ENCODE measurements at regions not wholly inside any gene's neighbourhood (a gene's known extent, or its start where the extent isn't known, plus 50 kb on each side); places are given as distances from the start of the nearest gene placed in this dataset.

DNA sequence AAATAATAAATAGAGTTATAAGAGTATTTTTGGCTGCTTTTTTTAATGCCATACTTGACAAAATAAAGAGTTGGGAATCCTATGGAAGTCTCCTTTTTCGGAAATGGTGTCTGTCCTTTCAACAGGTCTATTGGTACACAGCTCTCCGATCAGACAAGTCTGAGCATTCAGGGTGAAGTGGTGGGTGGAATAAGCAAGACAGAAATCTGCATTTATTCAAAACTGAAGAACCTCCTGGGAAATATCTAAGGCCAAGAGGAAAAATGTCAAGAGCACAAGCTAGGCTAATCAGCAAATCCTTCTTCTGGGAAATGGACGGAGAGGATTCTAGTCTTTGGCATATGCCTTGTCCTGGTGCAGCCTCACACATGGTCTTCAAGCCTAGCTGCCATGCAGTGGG, 309.0 kb downstream of the CENPC start:
- Histone ChIP-seq H3K27me3 (replicated peaks; ENCODE audit: insufficient read depth, low read length) (no peaks in the 10 kb centered on the region), H3K9me3 (replicated peaks; ENCODE audit: insufficient read depth, low read length) (no peaks in the 10 kb centered on the region), H4K20me1 (ENCODE audit: insufficient read depth, low read length) (no peaks in the 10 kb centered on the region), H3K9me2 (replicated peaks; ENCODE audit: insufficient read depth, low read length) (no peaks in the 10 kb centered on the region), H2AFZ (ENCODE audit: low read length) (no peak overlapping the region), H3K36me3 (replicated peaks; ENCODE audit: insufficient read depth, low read length) (no peaks in the 10 kb centered on the region), H3K4me2 (ENCODE audit: low read depth, low read length) (no peak overlapping the region), H3F3A (ENCODE audit: insufficient read depth, low read length) (no peaks in the 10 kb centered on the region), H3K9ac (ENCODE audit: low read length) (no peak overlapping the region), H3K4me1 (ENCODE audit: low read length) (no peaks in the 10 kb centered on the region), H3K4me3 (ENCODE audit: low read length) (no peak overlapping the region), H3K79me2 (ENCODE audit: low read length) (no peaks in the 10 kb centered on the region), H3K27ac (ENCODE audit: low read length) (no peak overlapping the region)
- DNase-seq, result no peak
- no peak for TF ChIP-seq EZH2 (optimal IDR thresholded peaks at IDR 0.05; ENCODE audit: low read depth, low read length)

- Histone ChIP-seq H3K4me1 (ENCODE audit: low read length) (no peaks in the 10 kb centered on the region), H2AFZ (ENCODE audit: low read length) (no peak overlapping the region), H3K27me3 (replicated peaks; ENCODE audit: insufficient read depth, low read length) (no peaks in the 10 kb centered on the region), H3K9me2 (replicated peaks; ENCODE audit: insufficient read depth, low read length) (no peaks in the 10 kb centered on the region), H3K4me3 (ENCODE audit: low read length) (no peak overlapping the region), H3K36me3 (replicated peaks; ENCODE audit: insufficient read depth, low read length) (no peaks in the 10 kb centered on the region), H3K4me2 (ENCODE audit: low read depth, low read length) (no peak overlapping the region), H3F3A (ENCODE audit: insufficient read depth, low read length) (no peaks in the 10 kb centered on the region), H3K9ac (ENCODE audit: low read length) (no peak overlapping the region), H3K79me2 (ENCODE audit: low read length) (no peaks in the 10 kb centered on the region), H3K27ac (ENCODE audit: low read length) (no peak overlapping the region), H4K20me1 (ENCODE audit: insufficient read depth, low read length) (no peaks in the 10 kb centered on the region), H3K9me3 (replicated peaks; ENCODE audit: insufficient read depth, low read length) (no peaks in the 10 kb centered on the region)
- DNase-seq, result no peak
- TF ChIP-seq EZH2phosphoT487 (IDR thresholded peaks at IDR 0.05; ENCODE audit: low read length), result no peak
- TF ChIP-seq EZH2 (optimal IDR thresholded peaks at IDR 0.05; ENCODE audit: low read depth, low read length), result no peak
- TF ChIP-seq, protein P1, sequence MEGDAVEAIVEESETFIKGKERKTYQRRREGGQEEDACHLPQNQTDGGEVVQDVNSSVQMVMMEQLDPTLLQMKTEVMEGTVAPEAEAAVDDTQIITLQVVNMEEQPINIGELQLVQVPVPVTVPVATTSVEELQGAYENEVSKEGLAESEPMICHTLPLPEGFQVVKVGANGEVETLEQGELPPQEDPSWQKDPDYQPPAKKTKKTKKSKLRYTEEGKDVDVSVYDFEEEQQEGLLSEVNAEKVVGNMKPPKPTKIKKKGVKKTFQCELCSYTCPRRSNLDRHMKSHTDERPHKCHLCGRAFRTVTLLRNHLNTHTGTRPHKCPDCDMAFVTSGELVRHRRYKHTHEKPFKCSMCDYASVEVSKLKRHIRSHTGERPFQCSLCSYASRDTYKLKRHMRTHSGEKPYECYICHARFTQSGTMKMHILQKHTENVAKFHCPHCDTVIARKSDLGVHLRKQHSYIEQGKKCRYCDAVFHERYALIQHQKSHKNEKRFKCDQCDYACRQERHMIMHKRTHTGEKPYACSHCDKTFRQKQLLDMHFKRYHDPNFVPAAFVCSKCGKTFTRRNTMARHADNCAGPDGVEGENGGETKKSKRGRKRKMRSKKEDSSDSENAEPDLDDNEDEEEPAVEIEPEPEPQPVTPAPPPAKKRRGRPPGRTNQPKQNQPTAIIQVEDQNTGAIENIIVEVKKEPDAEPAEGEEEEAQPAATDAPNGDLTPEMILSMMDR (IDR thresholded peaks at IDR 0.05; ENCODE audit: low read length), result no peak
These were observed 311.0 kb downstream of the CENPC start for GRCh38 chr4:67234296-67234695.

DNA sequence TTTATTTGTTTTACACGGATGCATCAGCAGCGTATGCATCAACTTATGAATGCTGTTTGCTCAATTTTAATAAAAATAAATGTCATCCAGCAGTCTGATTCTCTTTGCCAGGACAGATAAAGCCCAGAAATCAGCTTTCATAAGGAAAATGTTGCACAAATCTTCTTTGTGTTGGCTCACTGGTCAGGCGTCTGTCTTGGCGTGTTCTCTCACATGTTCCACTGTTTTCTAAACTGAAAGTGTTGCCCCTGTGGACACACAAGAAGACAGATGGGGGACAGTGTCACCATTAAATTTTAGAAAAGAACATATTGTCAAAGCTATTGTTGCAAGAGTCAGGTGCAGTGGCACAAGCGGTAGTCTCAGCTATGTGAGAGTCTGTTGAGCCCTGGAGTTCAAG, 316.2 kb downstream of the CENPC start:
- no peaks in the 10 kb centered on the region for H3K9me2 ChIP-seq (replicated peaks; ENCODE audit: insufficient read depth, low read length)
- no peak overlapping the region for H3K4me3 ChIP-seq (ENCODE audit: low read length)
- H3K27ac ChIP-seq (ENCODE audit: low read length), result no peak overlapping the region
- H3F3A ChIP-seq (ENCODE audit: insufficient read depth, low read length), result no peaks in the 10 kb centered on the region
- no peaks in the 10 kb centered on the region for H3K27me3 ChIP-seq (replicated peaks; ENCODE audit: insufficient read depth, low read length)
- H3K4me1 ChIP-seq (ENCODE audit: low read length), result no peaks in the 10 kb centered on the region
- no peak overlapping the region for H3K4me2 ChIP-seq (ENCODE audit: low read depth, low read length)
- no peaks in the 10 kb centered on the region for H3K9me3 ChIP-seq (replicated peaks; ENCODE audit: insufficient read depth, low read length)
- TF ChIP-seq, protein P1 (IDR thresholded peaks at IDR 0.05; ENCODE audit: low read length), result no peak
- TF ChIP-seq EZH2phosphoT487 (IDR thresholded peaks at IDR 0.05; ENCODE audit: low read length), result no peak
- TF ChIP-seq EZH2 (optimal IDR thresholded peaks at IDR 0.05; ENCODE audit: low read depth, low read length), result no peak
- no peak overlapping the region for H2AFZ ChIP-seq (ENCODE audit: low read length)
- no peaks in the 10 kb centered on the region for H3K36me3 ChIP-seq (replicated peaks; ENCODE audit: insufficient read depth, low read length)
- H3K79me2 ChIP-seq (ENCODE audit: low read length), result no peaks in the 10 kb centered on the region
- DNase-seq, result no peak
- H3K9ac ChIP-seq (ENCODE audit: low read length), result no peak overlapping the region
- H4K20me1 ChIP-seq (ENCODE audit: insufficient read depth, low read length), result no peaks in the 10 kb centered on the region

DNA sequence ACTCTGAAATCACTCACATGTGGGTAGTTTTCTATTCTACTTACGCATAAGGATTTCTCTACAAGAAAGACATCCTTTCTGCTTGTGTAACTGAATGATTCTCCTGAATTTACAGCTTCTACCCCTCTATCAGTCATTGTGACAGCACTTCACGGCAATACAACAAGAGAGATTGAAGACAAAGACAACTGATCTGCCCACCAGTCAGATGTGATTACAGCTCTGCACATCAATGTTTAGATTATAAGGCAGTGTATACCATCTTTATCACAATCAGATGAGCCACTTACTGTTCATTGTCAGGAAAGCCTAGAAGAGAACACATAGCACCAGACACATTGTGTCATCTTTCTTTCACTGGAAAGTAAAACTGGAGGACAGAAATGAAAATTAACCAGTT, 324.4 kb downstream of the CENPC start:
- no peak for DNase-seq
- H4K20me1 ChIP-seq (ENCODE audit: insufficient read depth, low read length), result no peaks in the 10 kb centered on the region
- TF ChIP-seq EZH2phosphoT487 (IDR thresholded peaks at IDR 0.05; ENCODE audit: low read length) (no peak), EZH2 (optimal IDR thresholded peaks at IDR 0.05; ENCODE audit: low read depth, low read length) (no peak)
- TF ChIP-seq, protein P1 (IDR thresholded peaks at IDR 0.05; ENCODE audit: low read length), result no peak
- H3K27ac ChIP-seq (ENCODE audit: low read length), result no peak overlapping the region
- no peaks in the 10 kb centered on the region for H3K9me2 ChIP-seq (replicated peaks; ENCODE audit: insufficient read depth, low read length)
- no peak overlapping the region for H3K4me2 ChIP-seq (ENCODE audit: low read depth, low read length)
- H3K9ac ChIP-seq (ENCODE audit: low read length), result no peak overlapping the region
- H3K4me1 ChIP-seq (ENCODE audit: low read length), result no peaks in the 10 kb centered on the region
- no peaks in the 10 kb centered on the region for H3K9me3 ChIP-seq (replicated peaks; ENCODE audit: insufficient read depth, low read length)
- no peak overlapping the region for H3K4me3 ChIP-seq (ENCODE audit: low read length)
- no peaks in the 10 kb centered on the region for H3K27me3 ChIP-seq (replicated peaks; ENCODE audit: insufficient read depth, low read length)
- H3F3A ChIP-seq (ENCODE audit: insufficient read depth, low read length), result no peaks in the 10 kb centered on the region
- H3K36me3 ChIP-seq (replicated peaks; ENCODE audit: insufficient read depth, low read length), result no peaks in the 10 kb centered on the region
- H3K79me2 ChIP-seq (ENCODE audit: low read length), result no peaks in the 10 kb centered on the region
- no peak overlapping the region for H2AFZ ChIP-seq (ENCODE audit: low read length)

Data from MM.1S (cell line).